ENCODE measurements at regions not wholly inside any gene's neighbourhood (a gene's known extent, or its start where the extent isn't known, plus 50 kb on each side); places are given as distances from the start of the nearest gene placed in this dataset.

DNA sequence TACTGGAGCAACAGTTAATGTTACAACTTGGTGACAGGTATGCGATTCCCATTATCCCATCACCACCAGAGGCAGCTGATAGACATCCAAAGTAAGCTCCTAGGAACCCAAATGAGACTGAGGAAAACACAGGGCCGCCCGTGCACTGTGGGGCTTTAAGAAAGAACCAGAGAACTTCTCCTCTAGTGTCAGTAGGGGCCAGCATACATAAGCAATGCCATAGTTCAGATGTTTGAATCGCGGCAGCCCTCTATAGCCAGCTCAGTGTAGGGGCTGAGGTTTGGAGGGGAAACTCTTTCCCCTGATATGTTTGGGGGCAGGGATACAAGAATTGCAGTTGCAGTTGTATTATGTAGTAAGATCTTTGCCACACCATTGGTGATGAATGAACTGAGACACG lies 593.3 kb upstream of the NCAM2 start:
- Histone ChIP-seq H3K4me3 (no peak overlapping the region), H3K27ac (no peak overlapping the region), H3K27me3 (no peaks in the 10 kb centered on the region), H3K9me3 (no peaks in the 10 kb centered on the region), H3K36me3 (no peaks in the 10 kb centered on the region), H3K4me1 (no peaks in the 10 kb centered on the region)
- no peak for TF ChIP-seq CTCF (IDR thresholded peaks at IDR 0.05)
- no peak for DNase-seq (ENCODE audit: low spot score)

GRCh38 chr21:20418353-20418752 lies 579.9 kb upstream of the NCAM2 start:
- TF ChIP-seq CTCF (IDR thresholded peaks at IDR 0.05), result no peak
- DNase-seq (ENCODE audit: low spot score), result no peak
- no peaks in the 10 kb centered on the region for H3K4me1 ChIP-seq
- no peaks in the 10 kb centered on the region for H3K27me3 ChIP-seq
- H3K9me3 ChIP-seq, result no peaks in the 10 kb centered on the region
- no peak overlapping the region for H3K4me3 ChIP-seq
- no peak overlapping the region for H3K27ac ChIP-seq
- no peaks in the 10 kb centered on the region for H3K36me3 ChIP-seq

- H3K36me3 ChIP-seq, result no peaks in the 10 kb centered on the region
- no peak overlapping the region for H3K27ac ChIP-seq
- no peaks in the 10 kb centered on the region for H3K9me3 ChIP-seq
- TF ChIP-seq CTCF (IDR thresholded peaks at IDR 0.05), result no peak
- H3K27me3 ChIP-seq, result no peaks in the 10 kb centered on the region
- no peaks in the 10 kb centered on the region for H3K4me1 ChIP-seq
- H3K4me3 ChIP-seq, result no peak overlapping the region
- DNase-seq (ENCODE audit: low spot score), result no peak
These were observed 578.4 kb upstream of the NCAM2 start for GRCh38 chr21:20419772-20420171.

GRCh38 chr21:20424943-20425342 lies 573.3 kb upstream of the NCAM2 start:
- no peaks in the 10 kb centered on the region for H3K4me1 ChIP-seq
- no peaks in the 10 kb centered on the region for H3K27me3 ChIP-seq
- H3K4me3 ChIP-seq, result no peak overlapping the region
- DNase-seq (ENCODE audit: low spot score), result no peak
- no peak for TF ChIP-seq CTCF (IDR thresholded peaks at IDR 0.05)
- no peaks in the 10 kb centered on the region for H3K9me3 ChIP-seq
- H3K27ac ChIP-seq, result no peak overlapping the region
- no peaks in the 10 kb centered on the region for H3K36me3 ChIP-seq

DNA sequence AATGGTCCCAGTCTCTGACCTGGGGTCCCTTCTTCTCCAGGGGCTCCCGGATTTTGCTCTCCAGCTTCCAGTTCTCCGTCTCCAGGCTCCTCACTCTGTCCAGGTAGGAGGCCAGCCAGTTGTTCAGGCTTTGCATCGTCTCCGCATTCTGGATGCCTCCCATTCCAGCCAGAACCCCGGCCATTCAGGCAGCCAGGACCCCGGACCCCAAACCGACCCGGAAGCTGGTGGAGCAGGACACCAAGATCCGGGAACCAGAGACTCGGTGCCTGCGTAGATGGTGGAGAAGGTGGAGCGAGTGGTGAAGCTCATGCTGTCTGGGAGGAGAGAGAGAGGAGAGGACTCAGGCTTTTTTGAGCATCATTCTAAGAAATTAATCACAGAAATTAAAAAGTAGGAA lies 572.4 kb upstream of the NCAM2 start:
- H3K4me1 ChIP-seq, result no peaks in the 10 kb centered on the region

More for the DNA sequence above, 572.4 kb upstream of the NCAM2 start:
- DNase-seq (ENCODE audit: low spot score), result no peak
- Histone ChIP-seq H3K27ac (no peak overlapping the region), H3K36me3 (no peaks in the 10 kb centered on the region), H3K9me3 (no peaks in the 10 kb centered on the region), H3K4me3 (no peak overlapping the region), H3K27me3 (no peaks in the 10 kb centered on the region)
- no peak for TF ChIP-seq CTCF (IDR thresholded peaks at IDR 0.05)

All from right atrium auricular region (tissue), 2 donors.